GM12878 (cell line): ENCODE measurements at regions not wholly inside any gene's neighbourhood (a gene's known extent, or its start where the extent isn't known, plus 50 kb on each side); places are given as distances from the start of the nearest gene placed in this dataset.
"Not testable (repeated sequence)": the region's sequence is repeated elsewhere in the genome, so short reads cannot be mapped to it uniquely, and the experiment has no call there.

Source experiments
- ATF7 ChIP-seq: fragments of 450-650 bp; IDR thresholded peaks from 2 replicates; pipeline ENCODE4 v1.6.1; 2016; ENCODE audit warnings: low read depth, mild to moderate bottlenecking
- BCLAF1 ChIP-seq: fragments of 450-650 bp; IDR thresholded peaks from 2 replicates; pipeline ENCODE4 v1.6.1; 2017; ENCODE audit warnings: antibody characterized with exemption, mild to moderate bottlenecking, moderate library complexity
- CBFB ChIP-seq: IDR thresholded peaks from 2 replicates; pipeline ENCODE4 v1.6.1; 2016; ENCODE audit warnings: antibody characterized with exemption, low read depth
- CHD2 ChIP-seq: IDR thresholded peaks from 2 replicates; pipeline ENCODE4 v1.6.1; 2011; ENCODE audit warnings: low read depth, low read length, improper control_type of control experiment, borderline replicate concordance
- CTCF ChIP-seq, 3 experiments: IDR thresholded peaks in 2 of 3; conservative IDR thresholded peaks in 1 of 3; 2 replicates each; pipeline ENCODE4 v1.5.1; 2011; ENCODE audit warnings: low read depth in 3 of 3, low read length in 3 of 3, mild to moderate bottlenecking in 3 of 3, control low read depth in 2 of 3, moderate library complexity in 2 of 3, inconsistent platforms in 1 of 3, mixed read lengths in 1 of 3; ENCODE audit not compliant: control insufficient read depth in 2 of 3, insufficient read depth in 1 of 3; ENCODE audit errors: extremely low read depth in 1 of 3
- EGR1 ChIP-seq, 2 experiments: IDR thresholded peaks; 1 replicate in 1 of 2; 2 replicates in 1 of 2; pipeline ENCODE4 v1.6.1; 2011 to 2012; ENCODE audit warnings: low read depth in 2 of 2, low read length in 2 of 2, borderline replicate concordance in 1 of 2, mild to moderate bottlenecking in 1 of 2, moderate library complexity in 1 of 2
- FOS ChIP-seq: IDR thresholded peaks from 3 replicates; pipeline ENCODE4 v1.6.1; 2011; ENCODE audit warnings: borderline replicate concordance; ENCODE audit not compliant: insufficient read length; ENCODE audit errors: extremely low read depth
- GATAD2B ChIP-seq: fragments of 450-650 bp; conservative IDR thresholded peaks from 2 replicates; pipeline ENCODE4 v1.6.1; 2017; ENCODE audit warnings: low read depth, mild to moderate bottlenecking, moderate library complexity
- POLR2A ChIP-seq: IDR thresholded peaks from 2 replicates; pipeline ENCODE4 v1.6.1; 2011; ENCODE audit warnings: low read depth, mild to moderate bottlenecking, low read length
- REST ChIP-seq: IDR thresholded peaks from 2 replicates; pipeline ENCODE4 v1.6.1; 2012; ENCODE audit warnings: mild to moderate bottlenecking, low read depth, low read length
- ZNF274 ChIP-seq: IDR thresholded peaks from one replicate; pipeline ENCODE4 v1.8.0; 2011; ENCODE audit not compliant: insufficient read length, insufficient read depth
- TF ChIP-seq, protein P1 (sequence below): IDR thresholded peaks from 2 replicates; pipeline ENCODE4 v1.6.1; 2012; ENCODE audit warnings: low read depth, low read length, improper control_type of control experiment
- TF ChIP-seq, protein P2 (sequence below): fragments of 450-650 bp; formaldehyde crosslinking; IDR thresholded peaks from 2 replicates; pipeline ENCODE4 v1.5.0; 2022; ENCODE audit warnings: mild to moderate bottlenecking, missing genetic modification characterization

DNA sequence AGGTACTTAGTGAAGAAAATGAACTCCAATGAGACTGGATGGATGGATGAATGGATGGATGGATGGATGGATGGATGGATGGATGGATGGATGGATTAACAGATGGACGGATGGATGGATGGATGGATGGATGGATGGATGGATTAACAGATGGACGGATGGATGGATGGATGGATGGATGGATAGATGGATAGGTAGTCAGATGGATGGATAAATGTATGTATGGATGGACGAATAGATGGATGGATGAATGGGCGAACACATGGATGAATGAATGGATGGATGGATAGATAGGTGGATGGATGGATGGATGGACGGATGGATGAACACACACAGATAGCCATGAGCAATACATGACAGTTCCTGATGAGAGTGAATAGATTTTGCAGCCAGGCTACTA, 589.0 kb upstream of the B3GAT1 start:
- TF ChIP-seq REST; CTCF (IDR thresholded peaks at IDR 0.05 in 2 of 3, conservative IDR thresholded peaks at IDR 0.05 in 1 of 3; ENCODE audit: control insufficient read depth in 2 of 3, extremely low read depth in 1 of 3, insufficient read depth in 1 of 3, low read depth in 3 of 3, low read length in 3 of 3); CHD2; POLR2A; EGR1 (IDR thresholded peaks at IDR 0.05; ENCODE audit: borderline replicate concordance in 1 of 2, low read depth in 2 of 2, low read length in 2 of 2); FOS; ZNF274; ATF7; BCLAF1; CBFB; GATAD2B: not testable (repeated sequence)
- TF ChIP-seq, protein P1, sequence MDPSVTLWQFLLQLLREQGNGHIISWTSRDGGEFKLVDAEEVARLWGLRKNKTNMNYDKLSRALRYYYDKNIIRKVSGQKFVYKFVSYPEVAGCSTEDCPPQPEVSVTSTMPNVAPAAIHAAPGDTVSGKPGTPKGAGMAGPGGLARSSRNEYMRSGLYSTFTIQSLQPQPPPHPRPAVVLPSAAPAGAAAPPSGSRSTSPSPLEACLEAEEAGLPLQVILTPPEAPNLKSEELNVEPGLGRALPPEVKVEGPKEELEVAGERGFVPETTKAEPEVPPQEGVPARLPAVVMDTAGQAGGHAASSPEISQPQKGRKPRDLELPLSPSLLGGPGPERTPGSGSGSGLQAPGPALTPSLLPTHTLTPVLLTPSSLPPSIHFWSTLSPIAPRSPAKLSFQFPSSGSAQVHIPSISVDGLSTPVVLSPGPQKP: not testable (repeated sequence)
- TF ChIP-seq, protein P2, sequence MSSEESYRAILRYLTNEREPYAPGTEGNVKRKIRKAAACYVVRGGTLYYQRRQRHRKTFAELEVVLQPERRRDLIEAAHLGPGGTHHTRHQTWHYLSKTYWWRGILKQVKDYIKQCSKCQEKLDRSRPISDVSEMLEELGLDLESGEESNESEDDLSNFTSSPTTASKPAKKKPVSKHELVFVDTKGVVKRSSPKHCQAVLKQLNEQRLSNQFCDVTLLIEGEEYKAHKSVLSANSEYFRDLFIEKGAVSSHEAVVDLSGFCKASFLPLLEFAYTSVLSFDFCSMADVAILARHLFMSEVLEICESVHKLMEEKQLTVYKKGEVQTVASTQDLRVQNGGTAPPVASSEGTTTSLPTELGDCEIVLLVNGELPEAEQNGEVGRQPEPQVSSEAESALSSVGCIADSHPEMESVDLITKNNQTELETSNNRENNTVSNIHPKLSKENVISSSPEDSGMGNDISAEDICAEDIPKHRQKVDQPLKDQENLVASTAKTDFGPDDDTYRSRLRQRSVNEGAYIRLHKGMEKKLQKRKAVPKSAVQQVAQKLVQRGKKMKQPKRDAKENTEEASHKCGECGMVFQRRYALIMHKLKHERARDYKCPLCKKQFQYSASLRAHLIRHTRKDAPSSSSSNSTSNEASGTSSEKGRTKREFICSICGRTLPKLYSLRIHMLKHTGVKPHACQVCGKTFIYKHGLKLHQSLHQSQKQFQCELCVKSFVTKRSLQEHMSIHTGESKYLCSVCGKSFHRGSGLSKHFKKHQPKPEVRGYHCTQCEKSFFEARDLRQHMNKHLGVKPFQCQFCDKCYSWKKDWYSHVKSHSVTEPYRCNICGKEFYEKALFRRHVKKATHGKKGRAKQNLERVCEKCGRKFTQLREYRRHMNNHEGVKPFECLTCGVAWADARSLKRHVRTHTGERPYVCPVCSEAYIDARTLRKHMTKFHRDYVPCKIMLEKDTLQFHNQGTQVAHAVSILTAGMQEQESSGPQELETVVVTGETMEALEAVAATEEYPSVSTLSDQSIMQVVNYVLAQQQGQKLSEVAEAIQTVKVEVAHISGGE (CRISPR knock-in tag): not testable (repeated sequence)
